Osteoblast (primary cell): ENCODE measurements at regions not wholly inside any gene's neighbourhood (a gene's known extent, or its start where the extent isn't known, plus 50 kb on each side); places are given as distances from the start of the nearest gene placed in this dataset.
A peak's percentile ranks its signal among the peaks of the same experiment; 100 is the strongest.

Experiments
- DNase-seq: peaks from one replicate; pipeline ENCODE4 v3.0.0; 2011; ENCODE audit warnings: low spot score, mixed read lengths; ENCODE audit not compliant: insufficient read length; ENCODE audit errors: missing footprints
- H2AFZ ChIP-seq: 2 replicates; pipeline ENCODE4 v1.6.0; 2011; ENCODE audit warnings: mild to moderate bottlenecking, low read length
- H3K27ac ChIP-seq: 2 replicates; pipeline ENCODE4 v1.5.1; 2011; ENCODE audit warnings: mild to moderate bottlenecking, low read depth, low read length, moderate library complexity
- H3K27me3 ChIP-seq: 2 replicates; pipeline ENCODE4 v1.6.0; 2012; ENCODE audit warnings: mild to moderate bottlenecking, control low read depth, inconsistent platforms, low read length, moderate library complexity; ENCODE audit not compliant: insufficient read depth
- H3K36me3 ChIP-seq: 2 replicates; pipeline ENCODE4 v1.5.1; 2011; ENCODE audit warnings: mild to moderate bottlenecking, low read length, control low read depth, moderate library complexity; ENCODE audit not compliant: insufficient read depth
- H3K4me1 ChIP-seq: 2 replicates; pipeline ENCODE4 v1.5.1; 2011; ENCODE audit warnings: mild to moderate bottlenecking, low read length, control low read depth, moderate library complexity; ENCODE audit not compliant: insufficient read depth
- H3K4me2 ChIP-seq: 2 replicates; pipeline ENCODE4 v1.6.0; 2011; ENCODE audit warnings: mild to moderate bottlenecking, low read length; ENCODE audit not compliant: insufficient read depth
- H3K4me3 ChIP-seq: fragments of 200-600 bp; sonication (generic); 3 replicates; pipeline ENCODE4 v1.5.1; 2012; ENCODE audit warnings: mild to moderate bottlenecking, low read length, inconsistent platforms; ENCODE audit not compliant: insufficient read depth
- H3K79me2 ChIP-seq: 2 replicates; pipeline ENCODE4 v1.6.0; 2012; ENCODE audit warnings: mild to moderate bottlenecking, low read length, control low read depth, inconsistent platforms; ENCODE audit not compliant: insufficient read depth
- H3K9me3 ChIP-seq: 2 replicates; pipeline ENCODE4 v1.5.1; 2011; ENCODE audit warnings: low read depth, low read length, control low read depth
- H4K20me1 ChIP-seq: 2 replicates; pipeline ENCODE4 v1.6.0; 2012; ENCODE audit warnings: mild to moderate bottlenecking, low read length, control low read depth; ENCODE audit not compliant: insufficient read depth
- TF ChIP-seq, protein P1 (sequence below): IDR thresholded peaks from 2 replicates; pipeline ENCODE4 v1.5.1; 2011; ENCODE audit warnings: mild to moderate bottlenecking, low read depth, low read length, moderate library complexity; ENCODE audit errors: extremely low read depth

DNA sequence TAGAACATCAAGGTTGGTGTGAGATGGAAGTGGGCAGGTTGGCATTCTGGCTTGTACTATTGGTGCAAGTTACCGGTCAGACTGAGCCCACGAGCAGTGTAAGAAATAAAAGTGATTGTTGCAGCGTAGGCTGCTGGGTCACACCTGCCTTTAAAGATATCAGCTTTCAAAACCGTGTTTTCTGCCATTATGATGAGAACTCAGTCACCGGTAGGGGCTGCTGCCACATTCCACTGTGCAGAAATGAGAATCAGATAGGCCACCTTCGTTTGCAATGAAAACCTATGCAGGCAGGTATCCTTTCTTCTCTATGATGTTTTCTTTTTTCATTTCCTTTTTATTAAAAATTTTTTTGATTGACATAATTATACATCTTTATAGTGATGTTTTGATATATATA, 168.5 kb downstream of the MYLK4 start:
- Histone ChIP-seq H3K79me2 (no peaks in the 10 kb centered on the region), H3K36me3 (no peaks in the 10 kb centered on the region), H3K27ac (no peak overlapping the region), H3K27me3 (no peaks in the 10 kb centered on the region), H3K9me3 (no peaks in the 10 kb centered on the region), H3K4me1 (peaks cover 14% of the 10 kb centered on the region), H3K4me3 (no peak overlapping the region), H3K4me2 (no peak overlapping the region), H4K20me1 (no peaks in the 10 kb centered on the region), H2AFZ (no peak overlapping the region)
- TF ChIP-seq, protein P1, sequence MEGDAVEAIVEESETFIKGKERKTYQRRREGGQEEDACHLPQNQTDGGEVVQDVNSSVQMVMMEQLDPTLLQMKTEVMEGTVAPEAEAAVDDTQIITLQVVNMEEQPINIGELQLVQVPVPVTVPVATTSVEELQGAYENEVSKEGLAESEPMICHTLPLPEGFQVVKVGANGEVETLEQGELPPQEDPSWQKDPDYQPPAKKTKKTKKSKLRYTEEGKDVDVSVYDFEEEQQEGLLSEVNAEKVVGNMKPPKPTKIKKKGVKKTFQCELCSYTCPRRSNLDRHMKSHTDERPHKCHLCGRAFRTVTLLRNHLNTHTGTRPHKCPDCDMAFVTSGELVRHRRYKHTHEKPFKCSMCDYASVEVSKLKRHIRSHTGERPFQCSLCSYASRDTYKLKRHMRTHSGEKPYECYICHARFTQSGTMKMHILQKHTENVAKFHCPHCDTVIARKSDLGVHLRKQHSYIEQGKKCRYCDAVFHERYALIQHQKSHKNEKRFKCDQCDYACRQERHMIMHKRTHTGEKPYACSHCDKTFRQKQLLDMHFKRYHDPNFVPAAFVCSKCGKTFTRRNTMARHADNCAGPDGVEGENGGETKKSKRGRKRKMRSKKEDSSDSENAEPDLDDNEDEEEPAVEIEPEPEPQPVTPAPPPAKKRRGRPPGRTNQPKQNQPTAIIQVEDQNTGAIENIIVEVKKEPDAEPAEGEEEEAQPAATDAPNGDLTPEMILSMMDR: no peak
- DNase-seq: peak; percentile 27

DNA sequence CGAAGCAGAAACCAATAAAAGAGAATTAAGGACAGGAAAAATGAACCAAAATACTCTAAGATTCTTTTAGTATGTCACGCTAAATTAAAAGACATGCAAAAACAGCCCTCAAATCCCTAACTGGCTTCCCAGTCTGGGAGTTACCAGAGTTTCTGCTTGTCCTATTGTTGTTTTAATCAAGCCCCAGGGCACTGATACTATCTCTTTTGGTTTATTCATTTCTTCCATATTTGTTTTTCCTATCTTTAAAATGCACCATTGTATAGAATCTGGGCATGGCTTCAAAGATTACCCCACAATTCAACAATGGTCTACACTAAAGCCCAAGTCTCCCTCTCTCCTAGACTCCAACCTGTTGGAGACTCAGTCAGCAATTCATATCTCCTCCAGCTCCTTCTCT, 169.1 kb downstream of the MYLK4 start:
- Histone ChIP-seq H3K27me3 (no peaks in the 10 kb centered on the region), H3K4me2 (no peak overlapping the region), H4K20me1 (no peaks in the 10 kb centered on the region), H3K79me2 (no peaks in the 10 kb centered on the region), H3K4me3 (no peak overlapping the region), H3K4me1 (peaks cover 14% of the 10 kb centered on the region), H3K27ac (no peak overlapping the region), H2AFZ (no peak overlapping the region), H3K36me3 (no peaks in the 10 kb centered on the region), H3K9me3 (no peaks in the 10 kb centered on the region)
- TF ChIP-seq, protein P1: no peak
- DNase-seq: no peak

DNA sequence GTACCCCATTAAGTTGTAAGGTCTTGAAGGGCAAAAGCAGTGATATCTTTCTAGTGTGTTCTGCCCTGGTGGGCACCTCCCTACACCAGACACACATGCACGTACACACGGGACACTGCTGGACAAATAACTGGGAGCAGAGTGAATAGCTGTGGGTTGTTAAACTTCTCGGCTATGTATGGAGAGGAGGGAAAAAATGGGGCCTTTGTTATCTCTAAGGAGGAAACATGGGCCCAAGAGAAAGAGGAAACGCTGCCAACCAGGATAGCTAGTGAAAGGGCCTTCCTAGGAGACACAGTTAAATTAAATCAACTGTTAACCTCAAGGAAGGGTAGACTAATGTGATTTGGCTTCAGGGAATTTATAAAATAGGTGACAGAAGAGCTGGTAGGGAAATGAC, 169.7 kb downstream of the MYLK4 start:
- H3K27ac ChIP-seq: no peak overlapping the region
- no peak overlapping the region for H2AFZ ChIP-seq
- H3K4me1 ChIP-seq: peaks cover 14% of the 10 kb centered on the region
- TF ChIP-seq, protein P1: no peak
- DNase-seq: no peak
- H4K20me1 ChIP-seq: no peaks in the 10 kb centered on the region
- H3K9me3 ChIP-seq: no peaks in the 10 kb centered on the region
- no peaks in the 10 kb centered on the region for H3K27me3 ChIP-seq
- H3K4me2 ChIP-seq: no peak overlapping the region
- H3K36me3 ChIP-seq: no peaks in the 10 kb centered on the region
- H3K79me2 ChIP-seq: no peaks in the 10 kb centered on the region
- no peak overlapping the region for H3K4me3 ChIP-seq

DNA sequence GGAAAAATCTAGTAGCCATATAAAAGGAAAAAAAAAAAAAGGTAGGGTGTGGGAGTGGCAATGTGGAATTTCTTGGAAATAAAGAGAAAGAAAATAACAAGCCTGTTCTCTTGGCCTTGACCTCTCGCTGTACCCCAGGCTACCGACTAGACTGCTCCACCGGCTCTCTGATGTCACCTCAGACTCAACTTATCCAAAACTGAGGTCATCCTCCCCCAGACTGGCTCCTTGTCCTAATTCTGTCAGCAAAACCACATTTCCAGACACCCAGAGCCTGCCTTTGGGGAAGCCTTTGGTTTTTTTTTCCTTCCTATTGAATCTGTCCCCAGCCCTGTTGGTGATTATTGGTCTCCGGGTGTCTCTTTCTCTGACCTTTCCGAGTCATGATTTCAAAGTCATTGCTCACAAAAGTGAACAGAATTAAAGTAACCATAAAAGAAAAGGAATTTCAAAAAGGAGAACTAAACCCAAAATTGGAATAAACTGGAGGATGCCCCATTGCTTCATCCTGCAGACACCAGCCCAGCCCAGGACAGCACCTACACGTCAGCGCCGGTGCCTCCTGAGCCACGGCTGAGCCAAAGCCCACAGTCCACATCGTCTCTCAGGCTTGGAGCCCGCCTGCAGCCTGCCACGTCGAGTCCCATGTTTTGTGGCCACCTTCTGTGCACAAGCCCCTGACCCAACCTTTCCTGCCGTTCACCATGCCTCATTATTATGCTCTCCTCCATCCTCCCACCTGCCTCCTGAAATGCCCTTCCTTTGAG, 170.7 kb downstream of the MYLK4 start:
- H3K79me2 ChIP-seq: no peaks in the 10 kb centered on the region
- peak overlapping the region; percentile 20 for H3K27ac ChIP-seq
- H4K20me1 ChIP-seq: no peaks in the 10 kb centered on the region
- H3K4me3 ChIP-seq: no peak overlapping the region
- H2AFZ ChIP-seq: peak overlapping the region; percentile 72
- TF ChIP-seq, protein P1: no peak
- peaks cover 14% of the 10 kb centered on the region for H3K4me1 ChIP-seq
- no peaks in the 10 kb centered on the region for H3K9me3 ChIP-seq
- no peaks in the 10 kb centered on the region for H3K36me3 ChIP-seq
- no peak for DNase-seq
- no peaks in the 10 kb centered on the region for H3K27me3 ChIP-seq
- H3K4me2 ChIP-seq: no peak overlapping the region
